ENCODE measurements at regions not wholly inside any gene's neighbourhood (a gene's known extent, or its start where the extent isn't known, plus 50 kb on each side); places are given as distances from the start of the nearest gene placed in this dataset.

DNA sequence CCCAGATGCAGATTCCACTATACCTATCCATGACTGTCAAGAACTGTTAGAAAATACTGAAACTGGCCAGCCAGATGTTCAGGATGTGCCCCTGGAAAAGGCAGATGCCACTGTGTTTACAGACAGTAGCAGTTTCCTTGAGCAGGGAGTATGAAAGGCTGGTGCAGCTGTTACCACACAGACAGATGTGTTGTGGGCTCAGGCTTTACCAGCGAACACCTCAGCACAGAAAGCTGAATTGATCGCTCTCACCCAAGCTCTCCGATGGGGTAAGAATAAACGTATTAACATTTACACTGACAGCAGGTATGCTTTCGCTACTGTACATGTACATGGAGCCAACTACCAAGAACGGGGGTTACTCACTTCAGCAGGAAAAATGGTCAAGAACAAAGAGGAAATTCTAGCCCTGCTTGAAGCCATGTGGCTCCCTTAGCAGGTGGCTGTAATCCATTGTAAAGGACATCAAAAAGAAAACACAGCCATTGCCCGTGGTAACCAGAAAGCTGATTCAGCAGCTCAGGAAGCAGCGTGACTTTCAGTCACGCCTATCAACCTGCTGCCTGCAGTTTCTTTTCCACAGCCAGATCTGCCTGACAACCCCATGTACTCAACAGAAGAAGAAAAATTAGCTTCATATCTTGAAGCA lies 459.7 kb upstream of the HTR1E start:
- DNase-seq (ENCODE audit: low read depth) = no peak
- TF ChIP-seq, protein P1, sequence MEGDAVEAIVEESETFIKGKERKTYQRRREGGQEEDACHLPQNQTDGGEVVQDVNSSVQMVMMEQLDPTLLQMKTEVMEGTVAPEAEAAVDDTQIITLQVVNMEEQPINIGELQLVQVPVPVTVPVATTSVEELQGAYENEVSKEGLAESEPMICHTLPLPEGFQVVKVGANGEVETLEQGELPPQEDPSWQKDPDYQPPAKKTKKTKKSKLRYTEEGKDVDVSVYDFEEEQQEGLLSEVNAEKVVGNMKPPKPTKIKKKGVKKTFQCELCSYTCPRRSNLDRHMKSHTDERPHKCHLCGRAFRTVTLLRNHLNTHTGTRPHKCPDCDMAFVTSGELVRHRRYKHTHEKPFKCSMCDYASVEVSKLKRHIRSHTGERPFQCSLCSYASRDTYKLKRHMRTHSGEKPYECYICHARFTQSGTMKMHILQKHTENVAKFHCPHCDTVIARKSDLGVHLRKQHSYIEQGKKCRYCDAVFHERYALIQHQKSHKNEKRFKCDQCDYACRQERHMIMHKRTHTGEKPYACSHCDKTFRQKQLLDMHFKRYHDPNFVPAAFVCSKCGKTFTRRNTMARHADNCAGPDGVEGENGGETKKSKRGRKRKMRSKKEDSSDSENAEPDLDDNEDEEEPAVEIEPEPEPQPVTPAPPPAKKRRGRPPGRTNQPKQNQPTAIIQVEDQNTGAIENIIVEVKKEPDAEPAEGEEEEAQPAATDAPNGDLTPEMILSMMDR (conservative IDR thresholded peaks at IDR 0.05; ENCODE audit: low read depth, low read length) = no peak
- no peak overlapping the region for H3K4me3 ChIP-seq (ENCODE audit: low read length)

DNA sequence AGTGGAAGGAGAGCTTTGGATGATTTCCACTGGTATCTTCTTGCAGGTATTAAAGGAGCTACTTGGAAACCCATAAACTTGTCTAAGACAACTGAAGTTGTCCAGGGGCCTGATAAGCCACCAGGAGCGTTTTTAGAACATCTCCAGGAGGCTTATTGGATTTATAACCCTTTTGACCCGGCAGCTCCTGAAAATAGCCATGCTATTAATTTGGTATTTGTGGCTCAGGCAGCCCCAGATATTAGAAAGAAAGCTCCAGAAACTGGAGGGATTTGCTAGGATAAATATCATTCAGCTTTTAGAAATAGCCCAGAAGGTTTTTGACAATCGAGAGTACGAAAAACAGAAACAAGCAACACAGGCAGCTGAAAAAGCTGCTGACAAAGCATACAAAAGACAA lies 461.0 kb upstream of the HTR1E start:
- TF ChIP-seq, protein P1 (conservative IDR thresholded peaks at IDR 0.05; ENCODE audit: low read depth, low read length) = no peak
- no peak for DNase-seq (ENCODE audit: low read depth)
- no peak overlapping the region for H3K4me3 ChIP-seq (ENCODE audit: low read length)

DNA sequence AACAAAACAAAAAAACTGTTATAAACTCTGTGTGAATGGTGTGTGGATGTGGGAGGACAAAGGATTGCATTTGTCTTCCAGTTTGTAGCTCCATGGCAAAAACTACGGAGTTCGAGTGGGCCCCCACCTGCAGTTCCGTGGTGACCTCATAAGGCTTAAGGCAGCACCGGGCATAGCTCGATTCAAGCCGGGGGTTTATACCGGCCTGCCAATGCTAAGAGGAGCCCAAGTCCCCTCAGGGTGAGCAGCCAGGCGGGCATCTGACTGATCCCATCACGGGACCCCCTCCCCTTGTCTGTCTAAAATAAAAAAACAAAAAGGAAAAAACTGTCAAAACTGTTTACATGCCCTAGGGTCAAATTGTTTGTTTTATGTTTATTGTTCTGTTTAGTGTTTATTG lies 463.2 kb upstream of the HTR1E start:
- no peak overlapping the region for H3K4me3 ChIP-seq (ENCODE audit: low read length)
- TF ChIP-seq, protein P1 (conservative IDR thresholded peaks at IDR 0.05; ENCODE audit: low read depth, low read length) = no peak
- no peak for DNase-seq (ENCODE audit: low read depth)

DNA sequence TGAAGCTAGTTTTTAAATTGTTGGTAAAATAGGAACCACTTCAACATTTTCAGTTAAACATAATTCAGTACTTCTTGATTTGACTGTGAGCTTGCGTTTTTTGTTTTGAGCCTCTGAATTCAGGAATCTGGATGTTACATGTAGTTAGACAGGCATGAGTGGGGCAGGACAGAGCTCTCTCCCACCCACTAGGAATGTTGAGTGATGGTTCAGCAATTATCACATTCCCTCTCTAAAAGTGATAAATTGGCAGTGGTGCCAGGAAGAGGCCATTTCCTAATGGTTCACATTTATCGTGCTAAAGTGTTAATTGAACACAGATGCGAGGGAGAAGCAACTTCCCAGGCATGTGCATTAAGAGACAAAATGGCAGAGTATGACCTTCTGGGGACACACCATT lies 465.5 kb upstream of the HTR1E start:
- TF ChIP-seq, protein P1 (conservative IDR thresholded peaks at IDR 0.05; ENCODE audit: low read depth, low read length) = no peak
- no peak for DNase-seq (ENCODE audit: low read depth)
- no peak overlapping the region for H3K4me3 ChIP-seq (ENCODE audit: low read length)

GRCh38 chr6:86459978-86460377 lies 477.4 kb upstream of the HTR1E start:
- H3K4me3 ChIP-seq (ENCODE audit: low read length) = no peak overlapping the region
- DNase-seq (ENCODE audit: low read depth) = no peak
- TF ChIP-seq, protein P1 (conservative IDR thresholded peaks at IDR 0.05; ENCODE audit: low read depth, low read length) = no peak

DNA sequence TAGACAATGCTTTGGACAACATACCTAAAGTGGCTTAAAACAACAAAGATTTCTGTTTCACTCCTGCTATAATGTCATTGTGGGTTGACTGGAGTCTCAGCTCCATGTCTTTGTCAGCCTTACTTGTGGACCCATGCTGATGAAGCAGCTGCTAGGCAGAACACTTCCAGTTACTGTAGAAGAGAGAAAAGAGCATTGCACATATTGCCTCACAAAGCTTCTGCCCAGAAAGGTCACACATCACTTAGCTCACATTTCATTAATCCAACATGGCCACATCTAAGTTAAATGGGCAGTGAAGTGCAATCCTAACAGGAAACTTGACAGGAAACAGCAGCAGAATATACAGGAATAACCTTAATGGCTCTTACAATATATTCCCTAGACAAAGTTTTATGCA lies 480.5 kb upstream of the HTR1E start:
- TF ChIP-seq, protein P1 (conservative IDR thresholded peaks at IDR 0.05; ENCODE audit: low read depth, low read length) = no peak
- no peak for DNase-seq (ENCODE audit: low read depth)

DNA sequence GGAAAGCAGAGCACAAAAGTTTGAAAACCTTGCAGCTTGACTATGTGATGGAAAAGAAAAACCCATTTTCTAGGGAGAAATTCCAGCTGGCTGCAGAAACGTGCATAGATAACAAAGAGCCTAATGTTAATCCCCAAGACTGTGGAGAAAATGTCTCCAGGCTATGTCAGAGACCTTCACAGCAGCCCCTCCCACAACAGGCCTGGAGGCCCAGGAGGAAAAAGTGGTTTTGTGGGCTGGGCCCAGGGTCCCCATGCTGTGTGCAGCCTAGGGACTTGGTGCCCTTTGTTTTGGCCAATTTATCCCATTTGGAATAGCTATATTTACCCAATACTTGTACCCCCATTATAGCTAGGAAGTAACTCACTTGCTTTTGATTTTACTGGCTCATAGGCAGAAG lies 484.1 kb upstream of the HTR1E start:
- TF ChIP-seq, protein P1 (conservative IDR thresholded peaks at IDR 0.05; ENCODE audit: low read depth, low read length) = no peak
- no peak overlapping the region for H3K4me3 ChIP-seq (ENCODE audit: low read length)
- DNase-seq (ENCODE audit: low read depth) = no peak

More for the DNA sequence above, 480.5 kb upstream of the HTR1E start:
- no peak overlapping the region for H3K4me3 ChIP-seq (ENCODE audit: low read length)

All from retinal pigment epithelial cell (primary cell).